SJSA1 (cell line): ENCODE measurements at regions not wholly inside any gene's neighbourhood (a gene's known extent, or its start where the extent isn't known, plus 50 kb on each side); places are given as distances from the start of the nearest gene placed in this dataset.
"Not testable (repeated sequence)": the region's sequence is repeated elsewhere in the genome, so short reads cannot be mapped to it uniquely, and the experiment has no call there.

Source experiments
- DNase-seq, 2 experiments: peaks; one replicate each; pipeline ENCODE4 v3.0.0-alpha.2; 2015 to 2020; ENCODE audit warnings: low spot score in 2 of 2, low read depth in 1 of 2
- H3K27ac ChIP-seq: fragments of 250-450 bp; sonication (Bioruptor Pico); 2 replicates; pipeline ENCODE4 v1.5.1; 2020; ENCODE audit warnings: mild to moderate bottlenecking, moderate library complexity
- H3K27me3 ChIP-seq: fragments of 250-450 bp; sonication (Bioruptor Pico); replicated peaks from 2 replicates; pipeline ENCODE4 v1.5.1; 2020; ENCODE audit warnings: mild to moderate bottlenecking, moderate library complexity
- H3K36me3 ChIP-seq: fragments of 250-450 bp; sonication (Bioruptor Pico); 2 replicates; pipeline ENCODE4 v1.5.1; 2020; ENCODE audit warnings: mild to moderate bottlenecking
- H3K4me1 ChIP-seq: fragments of 250-450 bp; sonication (Bioruptor Pico); replicated peaks from 2 replicates; pipeline ENCODE4 v1.6.1; 2021; ENCODE audit warnings: mild to moderate bottlenecking
- H3K4me3 ChIP-seq: fragments of 250-450 bp; sonication (Bioruptor Pico); 2 replicates; pipeline ENCODE4 v1.5.1; 2020; ENCODE audit warnings: mild to moderate bottlenecking
- H3K9me3 ChIP-seq: fragments of 250-450 bp; sonication (Bioruptor Pico); replicated peaks from 2 replicates; pipeline ENCODE4 v1.5.1; 2020; ENCODE audit warnings: mild to moderate bottlenecking

GRCh38 chr6:16914184-16914583 lies 152.9 kb upstream of the ATXN1 start:
- H3K27ac ChIP-seq = no peak overlapping the region
- no peak for DNase-seq
- no peaks in the 10 kb centered on the region for H3K27me3 ChIP-seq
- H3K4me1 ChIP-seq = peaks cover 17% of the 10 kb centered on the region
- no peaks in the 10 kb centered on the region for H3K36me3 ChIP-seq
- H3K9me3 ChIP-seq = no peaks in the 10 kb centered on the region; the same call in 1 of the 2 replicates
- H3K4me3 ChIP-seq = no peak overlapping the region

GRCh38 chr6:16912756-16913155 lies 151.5 kb upstream of the ATXN1 start:
- H3K4me1 ChIP-seq = peaks cover 17% of the 10 kb centered on the region
- H3K4me3 ChIP-seq = no peak overlapping the region
- DNase-seq = no peak
- H3K36me3 ChIP-seq = no peaks in the 10 kb centered on the region
- no peaks in the 10 kb centered on the region for H3K27me3 ChIP-seq
- H3K9me3 ChIP-seq = no peaks in the 10 kb centered on the region; the same call in 1 of the 2 replicates
- no peak overlapping the region for H3K27ac ChIP-seq

- H3K4me3 ChIP-seq = no peak overlapping the region
- no peaks in the 10 kb centered on the region; the same call in 1 of the 2 replicates for H3K9me3 ChIP-seq
- no peak for DNase-seq
- H3K36me3 ChIP-seq = no peaks in the 10 kb centered on the region
- no peaks in the 10 kb centered on the region for H3K27me3 ChIP-seq
- H3K27ac ChIP-seq = no peak overlapping the region
- H3K4me1 ChIP-seq = peaks cover 17% of the 10 kb centered on the region
Measured at GRCh38 chr6:16911088-16911487, 149.8 kb upstream of the ATXN1 start.

- no peaks in the 10 kb centered on the region; the same call in 1 of the 2 replicates for H3K9me3 ChIP-seq
- H3K27ac ChIP-seq = no peak overlapping the region
- peak in 1 of 2 experiments; percentile 36 for DNase-seq
- peaks cover 17% of the 10 kb centered on the region for H3K4me1 ChIP-seq
- no peak overlapping the region for H3K4me3 ChIP-seq
- no peaks in the 10 kb centered on the region for H3K36me3 ChIP-seq
- H3K27me3 ChIP-seq = no peaks in the 10 kb centered on the region
Measured at GRCh38 chr6:16909658-16910360, 148.5 kb upstream of the ATXN1 start.

- Histone ChIP-seq H3K27ac (no peak overlapping the region), H3K36me3 (no peaks in the 10 kb centered on the region), H3K27me3 (no peaks in the 10 kb centered on the region), H3K4me1 (peaks cover 30% of the 10 kb centered on the region), H3K9me3 (no peaks in the 10 kb centered on the region; the same call in 1 of the 2 replicates), H3K4me3 (no peak overlapping the region)
- DNase-seq = no peak
Measured at GRCh38 chr6:16907991-16908390, 146.7 kb upstream of the ATXN1 start.

- Histone ChIP-seq H3K4me3 (no peak overlapping the region), H3K27me3 (no peaks in the 10 kb centered on the region), H3K4me1 (peaks cover 32% of the 10 kb centered on the region), H3K36me3 (no peaks in the 10 kb centered on the region), H3K27ac (no peak overlapping the region), H3K9me3 (no peaks in the 10 kb centered on the region)
- no peak for DNase-seq
Measured at GRCh38 chr6:16904957-16905356, 143.7 kb upstream of the ATXN1 start.

- Histone ChIP-seq H3K4me1 (peaks cover 27% of the 10 kb centered on the region), H3K9me3 (no peaks in the 10 kb centered on the region), H3K4me3 (no peak overlapping the region), H3K36me3 (no peaks in the 10 kb centered on the region), H3K27ac (peak overlapping the region; percentile 47), H3K27me3 (no peaks in the 10 kb centered on the region)
- DNase-seq = peak in 1 of 2 experiments; percentile 59
Measured at GRCh38 chr6:16903470-16903869, 142.2 kb upstream of the ATXN1 start.

- H3K4me3 ChIP-seq = no peak overlapping the region
- no peak overlapping the region for H3K27ac ChIP-seq
- DNase-seq = no peak
- H3K4me1 ChIP-seq = peaks cover 27% of the 10 kb centered on the region
- no peaks in the 10 kb centered on the region for H3K27me3 ChIP-seq
- H3K9me3 ChIP-seq = no peaks in the 10 kb centered on the region
- no peaks in the 10 kb centered on the region for H3K36me3 ChIP-seq
Measured at GRCh38 chr6:16902502-16902901, 141.2 kb upstream of the ATXN1 start.

- Histone ChIP-seq H3K27me3 (no peaks in the 10 kb centered on the region), H3K4me3 (no peak overlapping the region), H3K4me1 (peaks cover 27% of the 10 kb centered on the region), H3K27ac (no peak overlapping the region), H3K9me3 (no peaks in the 10 kb centered on the region), H3K36me3 (no peaks in the 10 kb centered on the region)
- no peak for DNase-seq
Measured at GRCh38 chr6:16901782-16902181, 140.5 kb upstream of the ATXN1 start.

GRCh38 chr6:16901306-16901705 lies 140.0 kb upstream of the ATXN1 start:
- no peaks in the 10 kb centered on the region for H3K9me3 ChIP-seq
- no peak overlapping the region for H3K4me3 ChIP-seq
- H3K4me1 ChIP-seq = peaks cover 27% of the 10 kb centered on the region
- DNase-seq = no peak
- H3K27me3 ChIP-seq = no peaks in the 10 kb centered on the region
- H3K36me3 ChIP-seq = no peaks in the 10 kb centered on the region
- no peak overlapping the region for H3K27ac ChIP-seq

GRCh38 chr6:16898640-16899396 lies 137.6 kb upstream of the ATXN1 start:
- H3K36me3 ChIP-seq = no peaks in the 10 kb centered on the region
- no peaks in the 10 kb centered on the region for H3K27me3 ChIP-seq
- H3K4me1 ChIP-seq = peaks cover 22% of the 10 kb centered on the region
- DNase-seq = no peak
- no peak overlapping the region for H3K27ac ChIP-seq
- H3K4me3 ChIP-seq = no peak overlapping the region
- H3K9me3 ChIP-seq = 0 out of 2 replicates have a peak, but pooled peaks cover 3% of the 10 kb centered on the region

GRCh38 chr6:16897669-16898068 lies 136.4 kb upstream of the ATXN1 start:
- H3K4me3 ChIP-seq = no peak overlapping the region
- H3K27me3 ChIP-seq = no peaks in the 10 kb centered on the region
- 0 out of 2 replicates have a peak, but pooled peaks cover 3% of the 10 kb centered on the region for H3K9me3 ChIP-seq
- no peak for DNase-seq
- H3K27ac ChIP-seq = no peak overlapping the region
- H3K36me3 ChIP-seq = no peaks in the 10 kb centered on the region
- peaks cover 11% of the 10 kb centered on the region for H3K4me1 ChIP-seq

- DNase-seq = no peak
- Histone ChIP-seq H3K4me3 (no peak overlapping the region), H3K27me3 (no peaks in the 10 kb centered on the region), H3K9me3 (0 out of 2 replicates have a peak, but pooled peaks cover 3% of the 10 kb centered on the region), H3K27ac (no peak overlapping the region), H3K4me1 (no peaks in the 10 kb centered on the region), H3K36me3 (no peaks in the 10 kb centered on the region)
Measured at GRCh38 chr6:16894301-16894700, 133.0 kb upstream of the ATXN1 start.

- not testable (repeated sequence) for H3K27me3 ChIP-seq, H3K27ac ChIP-seq, DNase-seq, H3K9me3 ChIP-seq, H3K36me3 ChIP-seq, H3K4me3 ChIP-seq, H3K4me1 ChIP-seq
Measured at GRCh38 chr6:16891110-16891509, 129.8 kb upstream of the ATXN1 start.
